ENCODE measurements at regions not wholly inside any gene's neighbourhood (a gene's known extent, or its start where the extent isn't known, plus 50 kb on each side); places are given as distances from the start of the nearest gene placed in this dataset.

DNA sequence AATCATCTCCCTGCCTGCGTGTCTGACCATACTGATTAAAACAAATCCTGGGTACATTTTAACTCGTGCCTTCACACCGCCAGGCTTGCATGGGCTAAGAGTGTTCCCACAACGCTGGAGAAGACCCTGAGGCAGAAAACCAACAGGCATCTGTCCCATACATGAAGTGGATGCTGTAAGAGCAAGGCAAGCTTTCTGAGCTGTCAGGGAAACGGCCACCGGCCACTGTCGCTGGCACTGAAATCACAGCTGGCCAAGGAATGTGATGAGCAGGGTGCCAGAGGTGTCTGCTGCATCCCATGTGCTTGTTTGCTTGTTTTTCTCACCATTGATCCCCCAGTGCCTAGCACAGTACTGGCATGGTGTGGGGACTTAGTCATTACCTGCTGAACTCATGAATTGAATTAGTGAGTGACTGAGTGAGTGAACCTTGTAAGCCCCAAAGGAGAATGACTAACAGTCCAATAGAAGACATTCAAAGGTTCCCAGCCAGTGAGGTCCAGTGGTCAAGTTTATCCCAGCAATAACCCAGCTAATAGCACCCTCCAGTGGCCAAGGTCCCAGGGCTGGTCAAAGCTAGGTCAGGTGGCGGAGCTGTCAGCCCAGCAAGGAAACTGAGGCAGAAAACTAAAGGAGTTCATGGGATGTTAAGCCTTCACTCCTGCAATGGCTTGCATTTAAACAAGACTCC, 92.7 kb upstream of the CDH5 start:
- intact Hi-C loops (cut with DNase I) = loop anchor here in 2 of 10 donors (2.0 to 5.0 kb wide), 2 partner anchors 41 to 1151 kb away; partner anchors contain the start of gene CDH11 (in 2 of the 2)
- no peaks in the 10 kb centered on the region for H3K36me3 ChIP-seq
- H3K27ac ChIP-seq = no peak overlapping the region
- 89 to 91% methylated on average over 8 of the region's 8 CpGs for WGBS, 2 donors
- H3K27me3 ChIP-seq = peaks cover 0 to 25% (median 3%) of the 10 kb centered on the region in 7 donors
- peaks cover 0 to 9% (median 6%) of the 10 kb centered on the region in 9 donors for H3K4me1 ChIP-seq
- peaks cover 0 to 16% (median 6%) of the 10 kb centered on the region in 11 donors for H3K9me3 ChIP-seq
- no peak overlapping the region for H3K4me3 ChIP-seq
- TF ChIP-seq, protein P1, sequence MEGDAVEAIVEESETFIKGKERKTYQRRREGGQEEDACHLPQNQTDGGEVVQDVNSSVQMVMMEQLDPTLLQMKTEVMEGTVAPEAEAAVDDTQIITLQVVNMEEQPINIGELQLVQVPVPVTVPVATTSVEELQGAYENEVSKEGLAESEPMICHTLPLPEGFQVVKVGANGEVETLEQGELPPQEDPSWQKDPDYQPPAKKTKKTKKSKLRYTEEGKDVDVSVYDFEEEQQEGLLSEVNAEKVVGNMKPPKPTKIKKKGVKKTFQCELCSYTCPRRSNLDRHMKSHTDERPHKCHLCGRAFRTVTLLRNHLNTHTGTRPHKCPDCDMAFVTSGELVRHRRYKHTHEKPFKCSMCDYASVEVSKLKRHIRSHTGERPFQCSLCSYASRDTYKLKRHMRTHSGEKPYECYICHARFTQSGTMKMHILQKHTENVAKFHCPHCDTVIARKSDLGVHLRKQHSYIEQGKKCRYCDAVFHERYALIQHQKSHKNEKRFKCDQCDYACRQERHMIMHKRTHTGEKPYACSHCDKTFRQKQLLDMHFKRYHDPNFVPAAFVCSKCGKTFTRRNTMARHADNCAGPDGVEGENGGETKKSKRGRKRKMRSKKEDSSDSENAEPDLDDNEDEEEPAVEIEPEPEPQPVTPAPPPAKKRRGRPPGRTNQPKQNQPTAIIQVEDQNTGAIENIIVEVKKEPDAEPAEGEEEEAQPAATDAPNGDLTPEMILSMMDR (IDR thresholded peaks at IDR 0.05) = no peak
- DNase-seq (no peak), ATAC-seq (no peak)

DNA sequence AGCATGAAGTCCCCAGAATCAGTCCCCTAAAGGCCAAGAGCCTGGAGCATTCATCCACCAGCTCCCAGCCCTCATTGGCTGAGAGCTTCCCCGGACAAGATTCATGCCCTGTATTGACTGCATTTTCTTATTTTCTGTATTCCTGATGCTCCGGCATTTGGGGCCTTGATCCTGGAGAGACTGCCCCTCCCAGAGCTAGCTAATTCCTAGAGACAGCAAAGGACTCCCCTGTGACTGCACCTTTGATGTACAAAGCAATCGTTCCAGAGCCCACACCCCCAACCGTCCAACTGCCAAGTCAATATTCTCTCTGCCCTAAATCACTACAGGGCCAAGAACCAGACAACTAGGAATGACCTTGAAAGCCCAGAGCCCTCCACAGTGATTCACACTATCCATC, 93.4 kb upstream of the CDH5 start:
- peaks cover 0 to 11% (median 6%) of the 10 kb centered on the region in 9 donors for H3K4me1 ChIP-seq
- WGBS, 2 donors = 74 to 83% methylated on average over 4 of the region's 4 CpGs
- peaks cover 0 to 25% (median 3%) of the 10 kb centered on the region in 7 donors for H3K27me3 ChIP-seq
- H3K36me3 ChIP-seq = no peaks in the 10 kb centered on the region
- no peak overlapping the region for H3K4me3 ChIP-seq
- H3K27ac ChIP-seq = no peak overlapping the region
- intact Hi-C loops (cut with DNase I) = loop anchor here in 2 of 10 donors (5.0 kb wide), 1 partner anchor 1151 kb away; the partner anchor contains the start of gene CDH11 (in 2 of the 2)
- H3K9me3 ChIP-seq = peaks cover 0 to 15% (median 6%) of the 10 kb centered on the region in 11 donors
- ATAC-seq = no peak
- TF ChIP-seq, protein P1 (IDR thresholded peaks at IDR 0.05) = no peak
- DNase-seq = no peak

DNA sequence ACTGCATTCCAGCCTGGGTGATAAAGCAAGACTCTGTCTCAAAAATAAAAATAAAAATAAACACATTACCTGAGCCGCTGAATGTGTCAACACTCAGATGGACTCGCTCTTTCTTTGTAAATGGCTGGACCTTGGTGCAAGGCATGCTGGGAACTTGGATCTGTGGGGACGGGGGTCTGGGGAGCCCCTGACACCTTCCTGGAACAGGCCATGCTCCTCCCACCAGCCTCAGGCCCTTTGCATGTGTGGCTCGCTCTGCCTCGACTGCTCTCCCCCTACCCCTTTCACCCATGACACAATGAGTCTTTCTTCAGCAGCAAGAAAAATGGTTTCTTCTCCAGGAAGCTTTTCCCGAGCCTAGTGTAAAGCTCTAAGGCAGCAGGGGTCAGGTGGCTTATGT, 94.0 kb upstream of the CDH5 start:
- Histone ChIP-seq H3K4me3 (no peak overlapping the region), H3K27me3 (peaks cover 0 to 25% (median 3%) of the 10 kb centered on the region in 7 donors), H3K36me3 (no peaks in the 10 kb centered on the region), H3K27ac (no peak overlapping the region), H3K9me3 (peaks cover 0 to 15% (median 6%) of the 10 kb centered on the region in 11 donors), H3K4me1 (peaks cover 0 to 16% (median 6%) of the 10 kb centered on the region in 9 donors)
- no peak for ATAC-seq
- TF ChIP-seq, protein P1 (IDR thresholded peaks at IDR 0.05) = no peak
- intact Hi-C loops (cut with DNase I) = loop anchor here in 2 of 10 donors (5.0 kb wide), 1 partner anchor 1150 kb away; the partner anchor contains the start of gene CDH11 (in 2 of the 2)
- no peak for DNase-seq
- WGBS, 2 donors = 80 to 92% methylated on average over 6 of the region's 6 CpGs

GRCh38 chr16:66271074-66272060, 95.1 kb upstream of the CDH5 start:
- Histone ChIP-seq H3K9me3 (peaks cover 0 to 7% (median 1%) of the 10 kb centered on the region in 11 donors), H3K36me3 (no peaks in the 10 kb centered on the region), H3K27me3 (peaks cover 0 to 31% (median 3%) of the 10 kb centered on the region in 7 donors), H3K27ac (no peak overlapping the region), H3K4me1 (peaks cover 2 to 26% (median 14%) of the 10 kb centered on the region in 9 donors), H3K4me3 (no peak overlapping the region)
- intact Hi-C loops (cut with DNase I) = loop anchor here in 2 of 10 donors (5.0 kb wide), 1 partner anchor 1149 kb away; the partner anchor contains the start of gene CDH11 (in 2 of the 2)
- TF ChIP-seq, protein P1 (IDR thresholded peaks at IDR 0.05) = no peak
- 85 to 91% methylated on average over 14 of the region's 14 CpGs for WGBS, 2 donors
- no peak for DNase-seq
- no peak for ATAC-seq
